ENCODE measurements at regions not wholly inside any gene's neighbourhood (a gene's known extent, or its start where the extent isn't known, plus 50 kb on each side); places are given as distances from the start of the nearest gene placed in this dataset.

DNA sequence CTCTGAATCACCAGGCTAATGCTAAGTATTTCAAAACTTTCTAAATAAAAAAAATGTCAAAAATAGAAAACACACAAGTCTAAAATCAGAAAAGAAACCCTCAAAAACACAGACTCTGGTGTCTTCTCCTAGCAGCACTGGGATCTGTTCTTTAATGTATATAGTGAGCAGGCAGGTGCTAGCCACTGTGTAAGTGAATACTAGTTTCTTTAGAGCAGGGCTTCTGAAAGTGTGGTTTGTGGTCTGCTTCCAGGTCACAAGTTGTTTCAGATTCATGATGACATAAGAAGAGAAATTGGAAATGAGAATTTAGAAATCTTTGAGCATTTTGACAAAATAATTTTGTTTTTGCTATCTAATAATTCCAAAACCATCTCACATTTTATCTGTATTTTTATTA, 763.1 kb downstream of the USP25 start:
- no peak for DNase-seq (ENCODE audit: low read depth)

DNA sequence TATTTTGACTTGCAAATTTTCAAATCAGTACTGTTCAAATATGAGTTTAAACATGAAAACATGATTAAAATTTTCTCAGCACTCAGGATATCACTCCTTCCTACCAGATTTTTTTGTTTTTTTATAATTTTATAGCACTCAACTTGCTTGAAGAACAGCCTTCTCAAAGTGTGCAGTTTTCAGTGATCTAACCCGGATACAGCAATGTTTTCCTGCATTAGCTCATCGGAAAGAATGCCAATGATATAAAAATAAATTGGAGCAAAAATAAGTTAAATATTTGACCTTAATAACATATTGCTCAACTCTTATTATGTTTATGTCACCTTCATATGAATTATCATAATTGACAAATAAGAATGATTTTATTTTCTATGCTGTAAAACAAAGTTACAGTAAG, 766.8 kb downstream of the USP25 start:
- DNase-seq (ENCODE audit: low read depth): no peak

DNA sequence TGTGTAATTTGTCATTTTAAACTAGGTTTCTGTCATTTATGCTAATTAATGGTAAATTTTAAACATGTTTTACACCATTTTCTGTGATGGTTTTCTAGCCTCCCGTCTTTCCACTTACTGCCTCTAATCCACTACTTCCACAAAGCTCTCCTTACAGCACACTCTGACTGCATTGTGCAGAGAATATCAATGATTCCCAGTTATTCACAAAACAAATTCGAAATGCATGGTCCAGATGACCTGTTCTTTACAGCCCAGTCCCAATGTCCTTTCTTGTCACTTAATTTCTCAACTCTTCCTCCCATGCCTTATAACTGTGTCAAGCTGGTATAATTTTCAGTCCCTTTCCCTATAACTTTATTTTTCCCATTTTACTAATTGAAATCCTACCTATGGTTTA, 770.5 kb downstream of the USP25 start:
- no peak for DNase-seq (ENCODE audit: low read depth)

DNA sequence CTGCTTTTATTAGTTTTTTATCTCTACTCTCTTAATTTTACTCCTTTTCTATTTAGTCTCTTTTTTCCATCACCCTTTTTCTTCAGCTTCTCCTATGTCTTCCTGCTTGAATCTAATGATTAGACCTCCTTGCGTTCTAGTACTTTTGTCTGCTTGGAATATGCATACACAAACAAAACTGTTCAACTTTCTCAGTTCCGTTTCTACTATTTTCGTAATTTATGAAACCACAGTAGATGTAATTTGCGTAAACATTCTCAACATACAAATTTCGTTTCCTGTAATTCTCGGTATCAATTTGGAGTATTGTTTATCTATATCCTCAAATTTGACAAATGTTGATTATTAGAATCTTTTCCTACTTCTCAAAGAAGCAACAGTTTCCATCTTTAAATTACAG, 772.5 kb downstream of the USP25 start:
- DNase-seq (ENCODE audit: low read depth): no peak

DNA sequence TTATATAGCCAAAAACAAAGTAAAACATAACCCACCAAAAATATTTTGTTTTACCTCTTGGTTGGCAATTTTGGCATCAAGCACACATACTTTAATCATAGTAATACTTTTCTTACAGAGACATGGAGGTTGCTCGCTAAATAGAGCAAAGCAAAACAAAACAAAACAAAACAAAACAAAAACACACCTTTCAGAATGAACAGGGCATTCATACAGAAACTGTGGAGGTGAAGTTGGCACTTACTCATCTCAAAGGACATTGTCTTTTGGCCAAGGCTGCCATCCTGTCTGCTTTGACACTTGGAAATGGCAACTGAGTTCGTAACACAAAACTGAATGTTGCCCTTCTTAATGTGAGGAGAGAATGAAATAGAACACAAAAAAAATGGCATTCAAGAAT, 773.1 kb downstream of the USP25 start:
- DNase-seq (ENCODE audit: low read depth): no peak

DNA sequence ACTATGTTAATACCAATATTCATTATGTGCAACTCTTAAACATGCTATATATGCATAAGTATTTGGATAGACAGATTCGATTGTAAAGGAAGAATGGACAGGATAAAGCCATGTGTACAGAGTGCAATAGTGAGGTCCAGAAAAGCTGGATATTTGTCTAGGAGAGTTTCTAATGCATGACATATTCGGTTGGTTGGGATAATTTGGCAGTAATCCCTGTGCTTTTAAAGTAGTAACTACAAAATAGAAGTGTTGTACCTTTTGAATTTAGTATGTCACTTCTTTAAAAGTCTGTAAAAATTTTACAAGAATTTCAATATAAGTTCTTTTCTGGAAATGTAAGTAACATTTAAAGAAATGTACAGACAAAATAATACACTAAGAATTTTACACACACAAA, 774.5 kb downstream of the USP25 start:
- no peak for DNase-seq (ENCODE audit: low read depth)

DNA sequence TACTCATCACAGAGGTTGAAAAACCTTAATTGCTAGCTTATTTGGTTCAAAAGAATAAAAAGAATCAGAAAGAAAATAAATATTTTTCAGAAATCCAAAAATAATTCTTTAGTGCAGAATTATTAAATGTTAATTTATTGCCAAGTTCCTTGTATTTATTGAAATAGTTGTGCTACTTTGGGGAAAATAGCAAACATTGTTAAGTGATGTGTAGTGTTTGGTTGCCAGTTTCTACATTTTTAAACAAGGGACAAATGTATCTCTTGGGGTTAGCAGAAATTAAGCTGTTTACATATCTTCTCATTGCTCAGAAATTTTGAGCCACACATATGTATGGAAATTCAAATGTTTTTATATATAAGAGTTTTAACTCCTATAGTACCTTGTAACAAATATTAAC, 775.0 kb downstream of the USP25 start:
- DNase-seq (ENCODE audit: low read depth): no peak

DNA sequence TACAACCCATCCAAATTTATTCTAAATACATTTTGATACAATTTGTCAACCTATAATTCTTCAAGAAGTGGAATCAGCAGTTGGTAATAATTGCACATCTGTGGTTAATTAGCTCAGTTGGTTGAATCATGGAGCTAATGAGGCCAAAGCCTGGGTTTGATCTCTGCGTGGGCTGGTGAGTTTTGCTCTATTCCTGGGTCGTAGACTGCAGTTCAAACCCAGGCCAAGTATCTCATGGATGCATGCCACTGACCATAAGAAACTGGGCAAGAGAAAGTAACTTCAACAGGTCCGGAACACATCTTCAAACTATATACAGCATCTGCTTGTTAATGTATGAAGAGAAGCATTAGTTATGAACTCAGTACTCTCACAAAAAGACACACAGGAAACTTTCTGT, 779.7 kb downstream of the USP25 start:
- no peak for DNase-seq (ENCODE audit: low read depth)

DNA sequence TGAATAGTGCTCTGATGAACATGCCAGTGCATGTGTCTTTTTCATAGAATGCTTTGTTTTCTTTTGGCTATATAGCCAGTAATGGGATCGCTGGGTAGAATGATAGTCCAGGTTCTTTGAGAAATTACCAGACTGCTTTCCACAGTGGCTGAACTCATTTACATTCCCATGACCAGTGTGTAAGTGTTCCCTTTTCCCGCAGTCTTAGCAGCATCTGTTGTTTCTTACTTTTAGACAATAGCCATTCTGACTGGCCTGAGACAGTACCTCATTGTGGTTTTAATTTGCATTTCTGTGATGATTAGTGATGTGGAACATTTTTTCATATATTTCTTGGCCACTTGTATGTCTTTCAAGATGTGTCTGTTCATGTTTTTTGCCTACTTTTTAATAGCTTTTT, 784.5 kb downstream of the USP25 start:
- no peak for DNase-seq (ENCODE audit: low read depth)

DNA sequence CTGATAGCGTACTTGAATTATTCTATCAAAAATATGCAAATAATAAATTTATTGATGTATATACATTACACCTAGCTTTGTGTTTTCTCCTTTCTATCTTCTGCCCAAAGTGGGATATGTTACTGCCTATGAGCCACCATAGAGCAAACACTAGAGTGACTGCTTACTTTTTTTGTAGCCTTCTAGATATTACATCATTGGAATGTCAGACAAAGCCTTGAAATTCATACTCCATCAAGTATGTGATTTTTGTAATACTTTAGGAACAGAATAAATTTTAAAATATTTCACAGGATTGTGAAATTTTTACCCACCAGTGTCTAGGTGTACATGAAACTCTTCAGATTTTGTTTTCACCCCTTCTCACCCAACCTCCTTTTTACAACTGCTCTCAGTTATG, 787.6 kb downstream of the USP25 start:
- no peak for DNase-seq (ENCODE audit: low read depth)

DNA sequence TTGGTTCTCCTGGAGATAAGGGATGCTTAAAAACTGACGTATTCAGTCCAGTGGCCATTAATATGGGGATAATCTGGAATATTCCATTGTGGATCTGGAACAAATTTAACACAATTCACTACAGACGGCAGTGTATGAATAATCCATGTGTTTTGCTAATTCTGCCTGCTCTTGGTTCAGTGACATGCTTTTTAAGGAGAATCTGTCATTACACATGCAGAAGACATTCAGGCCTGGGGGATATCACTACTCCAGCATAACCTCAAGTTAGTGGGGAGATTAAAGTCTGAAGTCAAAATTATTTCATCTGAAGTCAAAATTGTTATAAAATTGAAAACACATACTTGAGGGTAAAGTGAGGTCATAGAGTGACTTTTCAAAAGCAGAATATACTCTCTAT, 789.3 kb downstream of the USP25 start:
- no peak for DNase-seq (ENCODE audit: low read depth)

DNA sequence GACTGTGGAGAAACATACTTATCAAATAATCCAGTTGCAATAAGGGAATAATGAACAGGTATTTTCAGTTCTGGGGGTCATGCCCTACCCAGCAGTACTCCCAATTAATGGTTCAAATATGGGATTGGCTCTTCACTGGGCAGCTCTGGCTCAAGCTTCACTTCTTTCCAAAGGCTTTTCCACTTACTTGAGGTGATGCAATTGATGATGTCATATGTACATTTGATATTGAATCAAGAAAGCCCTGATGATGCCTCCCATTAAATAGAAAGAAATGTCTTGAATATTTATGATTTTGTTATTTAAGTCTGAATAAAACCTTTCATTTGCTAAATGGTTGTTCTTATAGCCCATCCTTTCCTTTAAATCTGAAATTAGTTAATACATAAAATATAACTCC, 789.9 kb downstream of the USP25 start:
- DNase-seq (ENCODE audit: low read depth): no peak

DNA sequence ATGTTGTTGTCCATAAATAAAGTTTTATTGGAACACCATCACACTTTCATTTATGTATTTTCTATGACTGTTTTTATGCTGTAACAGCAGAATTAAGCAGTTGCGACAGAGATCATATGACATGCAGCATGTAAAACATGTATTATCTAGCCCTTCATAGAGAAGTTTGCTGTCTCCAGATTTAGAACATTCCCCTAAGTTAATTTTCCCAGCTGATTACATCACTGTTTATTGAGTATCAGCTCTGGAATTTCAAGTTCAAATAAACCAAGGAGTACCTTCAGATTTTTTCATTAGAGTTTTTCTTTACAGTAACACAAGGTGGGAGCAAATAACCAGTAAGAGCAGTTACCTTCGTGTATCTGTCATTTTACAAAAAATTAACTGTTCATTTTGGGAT, 792.8 kb downstream of the USP25 start:
- no peak for DNase-seq (ENCODE audit: low read depth)

DNA sequence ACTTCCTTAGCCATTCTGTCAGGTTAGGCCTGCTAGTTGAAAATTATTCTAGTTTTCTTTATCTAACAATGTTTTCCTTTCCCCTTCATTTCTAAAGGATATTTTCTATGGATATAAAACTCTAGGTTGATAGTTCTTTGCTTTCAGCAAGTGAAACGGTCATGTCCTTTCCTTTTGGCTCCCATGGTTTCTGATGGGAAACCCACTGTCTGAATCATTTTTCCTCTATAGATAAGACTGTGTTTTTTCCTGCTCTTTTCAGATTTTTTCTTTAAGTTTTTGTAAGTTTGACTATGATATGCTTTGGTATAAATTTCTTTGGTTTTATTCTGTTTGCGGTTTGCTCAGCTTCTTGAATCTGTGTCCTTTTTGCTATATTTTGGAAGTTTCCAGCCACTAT, 800.9 kb downstream of the USP25 start:
- no peak for DNase-seq (ENCODE audit: low read depth)

DNA sequence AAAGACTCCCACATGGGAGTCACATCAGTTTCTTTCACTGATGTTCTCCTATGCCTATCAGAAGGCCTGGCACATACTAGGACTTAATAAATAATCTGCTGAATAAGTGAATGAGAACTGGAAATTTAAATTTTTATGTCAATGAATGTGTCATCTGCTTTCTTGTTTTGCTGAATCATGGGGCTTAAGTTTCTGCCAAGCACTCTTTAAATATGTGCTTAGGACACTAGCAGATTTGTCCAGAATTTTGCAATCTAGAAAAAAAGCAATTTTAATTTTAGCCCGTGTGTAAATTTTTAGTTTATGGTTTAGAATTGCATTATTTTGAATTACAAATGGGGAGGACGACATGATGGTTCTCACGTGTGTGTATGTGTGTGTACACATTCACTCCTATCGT, 803.1 kb downstream of the USP25 start:
- no peak for DNase-seq (ENCODE audit: low read depth)

DNA sequence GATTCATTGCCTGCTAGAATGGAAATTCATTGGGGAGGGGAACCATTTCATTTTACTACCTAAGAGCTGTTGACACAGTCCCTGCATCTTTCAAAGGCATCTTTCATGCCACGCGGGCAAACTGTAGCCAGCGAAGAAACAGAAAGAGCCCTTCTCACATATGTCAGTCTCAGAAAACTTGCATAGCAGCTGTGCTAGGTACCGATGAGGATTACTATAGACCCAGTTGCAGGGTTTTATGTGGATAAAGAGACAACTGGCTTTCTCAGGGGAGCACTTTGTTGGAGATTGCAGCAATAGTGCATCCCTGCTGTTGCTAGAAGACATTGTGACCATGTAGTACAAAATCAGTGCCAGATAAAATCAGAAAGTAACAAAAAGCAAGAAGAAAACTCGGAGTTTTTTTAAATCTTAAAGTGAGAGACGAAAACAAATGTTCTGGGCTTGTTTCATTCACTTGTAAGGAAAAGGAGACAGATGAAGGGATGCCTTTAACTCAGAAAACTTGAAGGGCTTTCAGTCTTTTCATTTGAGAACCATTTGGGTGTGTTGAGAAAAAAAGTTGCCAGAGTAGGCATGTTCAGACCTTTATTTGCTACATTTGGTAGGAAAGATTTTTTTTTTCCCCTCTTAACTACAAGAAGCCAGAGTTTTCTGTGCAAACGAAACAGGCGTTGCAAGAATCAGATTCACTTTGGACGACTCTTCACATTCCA, 804.1 kb downstream of the USP25 start:
- no peak for DNase-seq (ENCODE audit: low read depth)

DNA sequence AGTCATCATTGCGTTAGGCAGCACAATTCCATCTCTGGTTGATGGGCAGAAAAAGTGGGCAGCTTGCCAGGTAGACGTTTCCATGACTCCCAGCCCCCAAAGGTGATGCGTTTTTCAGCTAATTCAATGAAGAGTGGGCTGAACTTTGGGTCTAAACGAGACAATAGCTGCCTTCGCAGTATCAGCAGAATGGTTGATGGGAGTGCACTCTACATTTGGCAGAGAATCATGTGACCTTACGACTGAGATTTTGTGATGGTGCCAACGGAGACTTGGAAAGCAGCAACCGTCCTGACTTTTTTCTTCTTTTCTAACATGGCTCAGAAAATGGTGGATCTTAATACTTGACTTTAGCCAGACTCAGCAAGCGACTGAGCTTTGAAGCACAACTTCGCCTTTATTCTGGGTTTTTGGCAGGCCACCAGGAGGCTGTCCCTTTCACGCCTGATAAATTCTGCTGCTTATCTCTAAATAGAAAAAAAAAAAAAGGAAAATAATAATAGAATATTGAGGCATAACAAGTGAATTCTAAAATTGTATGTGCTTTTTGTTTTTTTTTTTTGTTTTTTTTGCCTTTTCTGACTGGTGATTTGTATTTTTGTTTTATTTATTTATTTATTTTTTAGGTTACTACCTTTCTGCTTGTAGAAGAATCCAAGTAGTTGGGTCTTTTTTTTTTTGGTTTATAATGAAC, 804.8 kb downstream of the USP25 start:
- DNase-seq (ENCODE audit: low read depth): no peak

DNA sequence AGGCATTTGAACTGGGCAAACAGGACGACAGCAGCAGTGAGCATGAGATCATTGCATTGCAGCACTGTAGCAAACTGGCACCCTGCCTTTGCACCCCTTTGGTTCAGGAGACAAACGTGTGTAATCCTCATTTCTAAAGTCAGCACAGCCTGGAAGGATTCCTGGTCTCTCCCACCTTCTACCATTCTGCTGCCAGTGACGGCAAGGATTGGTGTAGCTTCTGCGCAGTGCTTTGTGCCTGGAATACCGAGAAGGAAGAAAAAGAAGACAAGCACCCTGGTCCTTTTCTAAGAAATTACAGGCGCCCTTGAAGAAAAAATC, 805.3 kb downstream of the USP25 start:
- no peak for DNase-seq (ENCODE audit: low read depth)

DNA sequence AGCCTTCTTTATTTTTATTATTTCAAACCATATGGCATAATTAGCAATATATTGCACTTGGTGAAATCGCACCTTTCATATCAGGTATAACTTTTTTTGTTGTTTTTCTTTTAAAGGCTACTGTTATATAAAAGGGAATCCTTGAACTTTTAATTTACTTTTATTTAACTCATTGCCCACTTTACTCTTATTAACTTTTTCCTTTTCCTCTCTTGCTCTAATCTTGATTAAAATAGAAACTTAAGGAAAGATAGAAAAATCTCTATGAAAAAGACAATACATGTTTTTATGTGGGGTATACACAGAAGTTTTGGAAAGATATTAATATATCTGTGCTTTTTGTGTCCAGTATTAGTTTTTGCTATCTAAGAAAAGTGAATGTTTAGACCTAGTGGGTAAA, 805.8 kb downstream of the USP25 start:
- no peak for DNase-seq (ENCODE audit: low read depth)

DNA sequence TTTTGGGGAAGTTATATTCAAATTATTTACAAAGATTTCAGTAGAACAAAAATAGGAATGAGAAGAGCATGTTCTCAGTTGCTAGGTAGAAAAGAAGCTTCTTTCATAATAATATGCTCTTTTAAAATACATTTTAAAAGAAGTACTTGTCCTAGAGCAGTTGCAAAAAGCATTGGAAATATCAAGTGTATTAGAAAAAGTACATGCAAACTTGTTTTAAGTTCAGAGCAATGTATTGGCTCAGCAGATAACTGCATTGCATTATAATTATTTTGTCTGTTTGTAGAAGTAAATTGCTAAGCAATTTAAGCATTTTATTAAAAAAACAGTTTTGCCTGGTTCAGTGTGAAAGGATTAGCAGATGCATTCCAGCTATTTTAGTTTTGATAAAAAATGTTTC, 806.4 kb downstream of the USP25 start:
- DNase-seq (ENCODE audit: low read depth): no peak

DNA sequence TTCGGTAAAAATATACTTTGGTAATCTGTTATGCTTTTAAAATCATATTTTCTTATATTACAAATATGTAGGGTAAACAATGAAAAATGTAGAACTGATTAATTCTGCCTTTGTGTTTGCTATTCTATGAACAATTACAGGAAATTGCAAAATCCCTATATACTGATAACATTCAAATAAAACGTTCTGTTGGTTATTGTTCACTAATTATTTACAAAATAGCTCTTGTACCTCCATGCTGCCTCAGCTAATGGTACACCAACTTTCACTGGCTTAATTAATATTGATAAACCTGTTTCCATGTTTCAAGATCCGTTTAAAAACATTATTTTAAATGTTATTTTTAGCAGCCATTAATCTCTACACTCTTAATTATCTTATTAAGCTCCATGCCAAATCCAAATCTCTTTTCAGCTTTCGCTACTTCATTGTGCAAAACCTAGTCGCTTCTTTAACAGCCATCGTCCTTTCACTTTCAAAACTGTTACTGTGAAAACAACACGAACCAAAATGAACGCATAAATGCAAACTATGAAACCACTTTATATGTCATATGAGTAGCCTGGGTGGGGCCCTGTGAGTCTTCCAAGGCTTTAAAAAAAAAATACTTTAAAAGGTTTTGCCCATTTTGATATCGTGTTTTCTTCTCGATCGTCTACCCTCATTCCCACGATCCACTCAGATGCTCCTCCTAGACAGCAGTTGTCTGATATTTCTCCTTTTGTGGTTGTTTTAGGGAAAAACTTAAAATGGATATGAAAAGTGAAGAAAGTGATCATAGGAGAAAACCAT, 807.1 kb downstream of the USP25 start:
- DNase-seq (ENCODE audit: low read depth): no peak

DNA sequence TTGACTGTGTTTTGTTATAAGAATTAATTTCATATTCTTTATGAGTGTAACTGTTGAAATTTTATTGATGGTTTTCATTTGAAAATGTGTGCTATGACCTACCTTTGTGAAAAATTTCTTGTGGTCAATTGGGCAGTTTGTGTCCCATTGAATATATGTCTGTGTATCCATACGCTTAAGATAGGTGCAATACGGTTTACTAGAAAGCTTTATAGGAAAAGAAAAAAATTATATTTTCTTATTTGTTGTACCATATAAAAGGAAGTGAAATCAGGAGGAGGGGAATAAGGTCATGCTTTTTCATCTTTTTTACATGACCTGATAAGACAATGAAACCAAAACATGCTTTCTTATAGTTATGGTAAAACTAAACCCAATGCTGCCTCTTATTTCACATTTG, 807.7 kb downstream of the USP25 start:
- DNase-seq (ENCODE audit: low read depth): no peak

DNA sequence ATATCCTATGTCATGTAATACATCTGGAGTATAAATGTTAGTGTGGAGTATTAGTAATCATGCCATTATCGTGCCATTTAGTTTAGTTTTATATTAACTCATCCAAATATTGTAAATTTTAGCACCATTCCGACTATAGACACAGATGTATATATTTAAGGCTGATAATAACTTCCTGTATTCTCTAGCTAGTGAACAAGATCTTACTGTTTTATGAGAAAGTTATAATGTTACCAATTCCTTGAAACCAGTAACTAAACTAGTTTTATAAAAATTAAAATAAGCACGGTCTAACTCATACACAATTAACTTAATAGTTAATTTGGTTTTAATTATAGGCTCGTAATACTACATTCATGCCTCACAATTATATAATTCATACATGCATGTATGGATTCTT, 808.6 kb downstream of the USP25 start:
- no peak for DNase-seq (ENCODE audit: low read depth)

All from activated T-cell treated with anti-CD3 and anti-CD28 coated beads for 24 hours (primary cell).